ENCODE measurements at regions not wholly inside any gene's neighbourhood (a gene's known extent, or its start where the extent isn't known, plus 50 kb on each side); places are given as distances from the start of the nearest gene placed in this dataset.
"Not testable (repeated sequence)": the region's sequence is repeated elsewhere in the genome, so short reads cannot be mapped to it uniquely, and the experiment has no call there.

GRCh38 chr4:107419052-107419451 lies 301.0 kb downstream of the PAPSS1 start:
- Histone ChIP-seq H2BK120ac (ENCODE audit: low read depth, low read length) (no peak overlapping the region), H3K14ac (replicated peaks; ENCODE audit: low read depth, low read length) (no peak overlapping the region), H4K91ac (ENCODE audit: insufficient read depth, low read depth, low read length) (no peak overlapping the region), H3K27ac (ENCODE audit: insufficient read depth, low read length) (no peak overlapping the region), H3K18ac (ENCODE audit: low read depth, low read length) (no peak overlapping the region), H2BK20ac (ENCODE audit: low read depth, low read length) (no peak overlapping the region), H4K5ac (ENCODE audit: low read depth, low read length) (no peak overlapping the region), H3K4ac (ENCODE audit: low read depth, low read length) (no peak overlapping the region), H3K4me2 (ENCODE audit: low read depth, low read length) (no peak overlapping the region), H4K20me1 (ENCODE audit: insufficient read depth, low read length) (no peaks in the 10 kb centered on the region), H3K56ac (ENCODE audit: extremely low read depth, insufficient read depth, low read length) (no peak overlapping the region), H3K23ac (ENCODE audit: low read depth, low read length) (no peak overlapping the region), H2AK5ac (ENCODE audit: low read depth, low read length) (no peak overlapping the region), H3K79me1 (ENCODE audit: low read depth in 1 of 2, low read length in 2 of 2) (no peaks in the 10 kb centered on the region), H3K4me3 (ENCODE audit: insufficient read depth, low read depth, low read length) (no peak overlapping the region), H3K4me1 (ENCODE audit: control insufficient read depth, insufficient read depth, low read length) (no peaks in the 10 kb centered on the region), H3K9ac (ENCODE audit: low read depth, low read length) (no peak overlapping the region), H2AK9ac (replicated peaks; ENCODE audit: low read depth, low read length, poor library complexity) (no peak overlapping the region), H2BK5ac (ENCODE audit: low read depth, low read length, poor library complexity, severe bottlenecking) (no peak overlapping the region), H3K36me3 (ENCODE audit: control insufficient read depth, insufficient read depth, low read length) (no peaks in the 10 kb centered on the region), H2BK15ac (ENCODE audit: low read depth, low read length) (no peak overlapping the region), H3K9me1 (ENCODE audit: insufficient read depth, low read length) (no peaks in the 10 kb centered on the region), H3K27me3 (ENCODE audit: control insufficient read depth, insufficient read depth, low read length) (no peaks in the 10 kb centered on the region), H3K9me3 (ENCODE audit: control insufficient read depth, insufficient read depth, low read length) (no peaks in the 10 kb centered on the region), H4K8ac (ENCODE audit: low read depth in 2 of 2, low read length in 2 of 2) (no peak overlapping the region), H2AFZ (replicated peaks; ENCODE audit: low read length, poor library complexity) (no peak overlapping the region)
- TF ChIP-seq MAZ (IDR thresholded peaks at IDR 0.05; ENCODE audit: borderline replicate concordance, low read depth, low read length), result no peak
- dilution Hi-C loops (cut with HindIII; ENCODE audit: low sequenced_read_pairs, unreplicated experiment) (no loop called here), in situ Hi-C loops (cut with MboI; ENCODE audit: low sequenced_read_pairs) (no loop called here), intact Hi-C loops (cut with micrococcal nuclease) (no loop called here)
- BruUV-seq (replicated peaks), result no TSS peak
- no CpG with 5 or more reads among the region's 2 CpGs for WGBS, 2 experiments (ENCODE audit: extremely low coverage in 2 of 2, insufficient read length in 1 of 2)
- ATAC-seq (ENCODE audit: low read depth), result no peak
- POLR2A ChIA-PET (ENCODE audit: unreplicated experiment), result no interaction called here
- CTCF ChIA-PET, result no interaction called here
- DNase-seq, result no peak

GRCh38 chr4:107415490-107415889 lies 304.5 kb downstream of the PAPSS1 start:
- H3K14ac ChIP-seq (replicated peaks; ENCODE audit: low read depth, low read length); H3K27ac ChIP-seq (ENCODE audit: insufficient read depth, low read length); H2BK120ac ChIP-seq (ENCODE audit: low read depth, low read length); DNase-seq; BruUV-seq (replicated peaks); H3K4me1 ChIP-seq (ENCODE audit: control insufficient read depth, insufficient read depth, low read length); H3K9me3 ChIP-seq (ENCODE audit: control insufficient read depth, insufficient read depth, low read length); H2BK20ac ChIP-seq (ENCODE audit: low read depth, low read length); in situ Hi-C loops (cut with MboI; ENCODE audit: low sequenced_read_pairs); H3K18ac ChIP-seq (ENCODE audit: low read depth, low read length); H3K27me3 ChIP-seq (ENCODE audit: control insufficient read depth, insufficient read depth, low read length); dilution Hi-C loops (cut with HindIII; ENCODE audit: low sequenced_read_pairs, unreplicated experiment); CTCF ChIA-PET; intact Hi-C loops (cut with micrococcal nuclease); H4K5ac ChIP-seq (ENCODE audit: low read depth, low read length); H2BK5ac ChIP-seq (ENCODE audit: low read depth, low read length, poor library complexity, severe bottlenecking); H2AK5ac ChIP-seq (ENCODE audit: low read depth, low read length); H3K56ac ChIP-seq (ENCODE audit: extremely low read depth, insufficient read depth, low read length); H2AK9ac ChIP-seq (replicated peaks; ENCODE audit: low read depth, low read length, poor library complexity); H3K23ac ChIP-seq (ENCODE audit: low read depth, low read length); H3K9me1 ChIP-seq (ENCODE audit: insufficient read depth, low read length); H4K91ac ChIP-seq (ENCODE audit: insufficient read depth, low read depth, low read length); H3K36me3 ChIP-seq (ENCODE audit: control insufficient read depth, insufficient read depth, low read length); H2BK15ac ChIP-seq (ENCODE audit: low read depth, low read length); ATAC-seq (ENCODE audit: low read depth); H2AFZ ChIP-seq (replicated peaks; ENCODE audit: low read length, poor library complexity); H3K79me1 ChIP-seq (ENCODE audit: low read depth in 1 of 2, low read length in 2 of 2); H3K4me3 ChIP-seq (ENCODE audit: insufficient read depth, low read depth, low read length); H3K4ac ChIP-seq (ENCODE audit: low read depth, low read length); POLR2A ChIA-PET (ENCODE audit: unreplicated experiment); H4K8ac ChIP-seq (ENCODE audit: low read depth in 2 of 2, low read length in 2 of 2); H3K9ac ChIP-seq (ENCODE audit: low read depth, low read length); H4K20me1 ChIP-seq (ENCODE audit: insufficient read depth, low read length); H3K4me2 ChIP-seq (ENCODE audit: low read depth, low read length): not testable (repeated sequence)
- WGBS, 2 experiments (ENCODE audit: extremely low coverage in 2 of 2, insufficient read length in 1 of 2), result no CpG with 5 or more reads among the region's 5 CpGs
